ENCODE measurements at regions not wholly inside any gene's neighbourhood (a gene's known extent, or its start where the extent isn't known, plus 50 kb on each side); places are given as distances from the start of the nearest gene placed in this dataset.

- H3K4me3 ChIP-seq (ENCODE audit: low read length) = no peak overlapping the region
- DNase-seq (ENCODE audit: low read depth) = peak; percentile 54
- TF ChIP-seq CTCF (conservative IDR thresholded peaks at IDR 0.05; ENCODE audit: low read length) = peak; percentile 80
Observed at GRCh38 chr7:35519971-35520809, 174.7 kb downstream of the HERPUD2 start.

- no peak for TF ChIP-seq CTCF (conservative IDR thresholded peaks at IDR 0.05; ENCODE audit: low read length)
- no peak overlapping the region for H3K4me3 ChIP-seq (ENCODE audit: low read length)
- no peak for DNase-seq (ENCODE audit: low read depth)
Observed at GRCh38 chr7:35518767-35519166, 176.2 kb downstream of the HERPUD2 start.

GRCh38 chr7:35516498-35516897 lies 178.4 kb downstream of the HERPUD2 start:
- no peak for TF ChIP-seq CTCF (conservative IDR thresholded peaks at IDR 0.05; ENCODE audit: low read length)
- no peak overlapping the region for H3K4me3 ChIP-seq (ENCODE audit: low read length)
- DNase-seq (ENCODE audit: low read depth) = no peak

- no peak for DNase-seq (ENCODE audit: low read depth)
- no peak overlapping the region for H3K4me3 ChIP-seq (ENCODE audit: low read length)
- no peak for TF ChIP-seq CTCF (conservative IDR thresholded peaks at IDR 0.05; ENCODE audit: low read length)
Observed at GRCh38 chr7:35513828-35514227, 181.1 kb downstream of the HERPUD2 start.

- H3K4me3 ChIP-seq (ENCODE audit: low read length) = no peak overlapping the region
- no peak for TF ChIP-seq CTCF (conservative IDR thresholded peaks at IDR 0.05; ENCODE audit: low read length)
- DNase-seq (ENCODE audit: low read depth) = no peak
Observed at GRCh38 chr7:35513195-35513594, 181.7 kb downstream of the HERPUD2 start.

GRCh38 chr7:35512716-35513115 lies 182.2 kb downstream of the HERPUD2 start:
- TF ChIP-seq CTCF (conservative IDR thresholded peaks at IDR 0.05; ENCODE audit: low read length) = no peak
- no peak for DNase-seq (ENCODE audit: low read depth)

More at GRCh38 chr7:35512716-35513115, 182.2 kb downstream of the HERPUD2 start:
- H3K4me3 ChIP-seq (ENCODE audit: low read length) = no peak overlapping the region
